ENCODE measurements at regions not wholly inside any gene's neighbourhood (a gene's known extent, or its start where the extent isn't known, plus 50 kb on each side); places are given as distances from the start of the nearest gene placed in this dataset.
"Not testable (repeated sequence)": the region's sequence is repeated elsewhere in the genome, so short reads cannot be mapped to it uniquely, and the experiment has no call there.

DNA sequence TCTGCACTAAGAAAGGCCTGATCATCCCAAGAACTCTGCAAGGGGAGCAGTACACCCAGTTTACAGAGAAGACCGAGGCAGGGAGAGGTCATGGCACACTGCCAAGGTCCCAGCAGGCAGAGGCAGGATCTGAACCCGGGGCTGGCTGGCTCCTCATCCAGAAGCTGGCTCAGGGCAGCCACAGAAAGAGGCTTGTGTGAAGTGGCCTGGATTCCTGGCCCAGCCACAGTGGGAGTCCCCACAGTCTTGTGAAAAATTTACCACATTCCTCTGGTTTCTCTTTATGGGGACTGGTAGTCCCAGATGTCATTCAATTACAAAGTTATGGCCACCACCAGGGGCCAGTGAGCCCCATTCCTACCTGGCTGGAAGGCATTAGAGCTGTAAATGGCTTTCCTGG is 440.5 kb downstream of the MIAT start:
- DNase-seq, result no peak
- Mint-ChIP-seq H3K4me3 (no peak overlapping the region), H3K27ac (no peak overlapping the region), H3K36me3 (no peaks in the 10 kb centered on the region), H3K27me3 (peaks cover 37 to 42% (median 38%) of the 10 kb centered on the region in 3 donors), H3K4me1 (no peaks in the 10 kb centered on the region), H3K9me3 (peaks cover 0 to 9% (median 3%) of the 10 kb centered on the region in 7 donors)
- no peak for ATAC-seq (ENCODE audit: low read depth in 2 of 2)

DNA sequence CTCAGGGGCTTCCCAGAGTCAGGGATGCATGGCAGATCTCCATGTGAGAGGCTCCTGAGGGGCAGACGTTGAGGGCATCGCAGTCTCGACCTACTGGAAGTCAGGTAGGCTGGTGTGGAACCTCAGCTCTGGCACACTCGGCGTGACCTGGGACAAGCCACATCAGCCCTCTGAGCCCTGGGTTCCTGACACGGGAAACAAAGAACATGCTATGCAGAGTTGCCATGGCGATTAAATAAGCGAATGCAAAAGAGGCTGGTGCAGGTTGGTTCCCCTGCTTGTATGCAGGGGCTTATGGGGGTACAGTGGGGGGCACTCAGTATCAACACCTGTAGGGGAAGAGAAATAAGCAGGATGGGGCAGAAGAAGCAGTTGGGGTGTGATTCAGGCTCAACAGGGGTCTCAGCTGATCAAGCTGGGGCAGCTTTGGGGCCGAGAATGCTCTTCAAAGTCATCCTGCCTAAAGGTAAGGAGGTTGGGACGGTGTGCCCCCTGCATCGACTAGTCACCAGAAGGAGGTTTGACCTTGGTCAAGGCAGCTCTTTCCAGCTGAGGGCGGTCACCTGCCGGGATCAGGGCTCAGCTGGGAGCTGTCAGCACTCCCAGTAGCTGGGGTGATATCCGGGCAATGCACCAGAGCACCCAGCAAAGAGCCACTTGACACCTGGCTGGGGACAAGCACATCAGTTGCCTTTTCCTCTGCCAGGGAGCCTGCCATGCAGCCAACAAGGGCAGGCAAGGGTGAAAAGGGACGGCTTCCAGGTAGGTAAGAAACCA is 442.7 kb downstream of the MIAT start:
- peaks cover 0 to 9% (median 3%) of the 10 kb centered on the region in 7 donors for H3K9me3 Mint-ChIP-seq
- peaks cover 50 to 52% (median 51%) of the 10 kb centered on the region in 3 donors for H3K27me3 Mint-ChIP-seq
- no peak overlapping the region for H3K4me3 Mint-ChIP-seq
- no peaks in the 10 kb centered on the region for H3K36me3 Mint-ChIP-seq
- no peaks in the 10 kb centered on the region for H3K4me1 Mint-ChIP-seq
- DNase-seq (no peak), ATAC-seq (ENCODE audit: low read depth in 2 of 2) (no peak)
- H3K27ac Mint-ChIP-seq, result no peak overlapping the region

DNA sequence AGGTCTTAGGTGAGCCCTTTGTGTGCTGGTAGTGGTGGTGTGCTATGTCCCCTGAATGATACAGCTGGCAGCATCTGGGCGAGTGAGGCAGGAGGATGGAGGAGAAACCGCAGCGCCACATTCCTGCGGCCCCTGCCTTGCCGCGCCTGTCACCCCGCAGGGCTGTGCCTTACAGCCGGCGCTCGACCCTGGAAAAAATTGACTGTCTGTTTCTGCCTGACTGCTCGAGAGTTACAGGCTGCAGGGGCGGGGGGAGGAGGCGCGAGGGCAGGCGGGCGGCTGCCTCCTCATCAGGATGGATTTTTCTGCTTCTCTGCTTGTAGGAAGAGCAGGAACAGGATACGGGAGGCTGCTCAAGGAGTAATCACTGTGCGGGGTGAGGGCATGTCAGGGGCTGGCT is 443.4 kb downstream of the MIAT start:
- Mint-ChIP-seq H3K4me3 (no peak overlapping the region), H3K4me1 (no peaks in the 10 kb centered on the region), H3K9me3 (peaks cover 0 to 6% (median 3%) of the 10 kb centered on the region in 7 donors), H3K27ac (peak overlapping the region in 1 of 6 donors; percentile 79), H3K36me3 (no peaks in the 10 kb centered on the region), H3K27me3 (peaks cover 48 to 56% (median 55%) of the 10 kb centered on the region in 3 donors)
- DNase-seq (no peak), ATAC-seq (ENCODE audit: low read depth in 2 of 2) (no peak)

DNA sequence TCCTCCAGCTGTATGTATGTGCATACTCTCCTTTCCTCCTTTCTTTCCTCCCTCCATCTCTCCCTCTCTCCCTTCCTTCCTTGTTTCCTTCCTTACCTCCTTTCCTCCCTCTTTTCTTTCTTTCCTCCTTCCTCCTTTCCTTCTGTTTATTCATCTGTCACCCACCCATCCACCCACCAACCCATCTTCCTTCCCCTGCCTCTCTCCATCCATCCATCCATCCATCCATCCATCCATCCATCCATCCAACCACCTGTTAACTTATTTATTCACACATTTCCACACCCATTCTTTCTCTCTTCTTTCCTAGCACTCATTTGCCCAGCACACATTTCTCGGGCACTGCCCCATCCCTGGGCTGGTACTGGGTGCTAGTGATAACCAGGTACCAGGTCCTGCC is 443.9 kb downstream of the MIAT start:
- DNase-seq (no peak), ATAC-seq (ENCODE audit: low read depth in 2 of 2) (no peak)
- no peaks in the 10 kb centered on the region for H3K36me3 Mint-ChIP-seq
- no peak overlapping the region for H3K27ac Mint-ChIP-seq
- H3K27me3 Mint-ChIP-seq, result peaks cover 48 to 56% (median 55%) of the 10 kb centered on the region in 3 donors
- no peaks in the 10 kb centered on the region for H3K4me1 Mint-ChIP-seq
- peak overlapping the region in 1 of 8 donors; percentile 23 for H3K4me3 Mint-ChIP-seq
- H3K9me3 Mint-ChIP-seq, result peaks cover 0 to 6% (median 0%) of the 10 kb centered on the region in 7 donors

DNA sequence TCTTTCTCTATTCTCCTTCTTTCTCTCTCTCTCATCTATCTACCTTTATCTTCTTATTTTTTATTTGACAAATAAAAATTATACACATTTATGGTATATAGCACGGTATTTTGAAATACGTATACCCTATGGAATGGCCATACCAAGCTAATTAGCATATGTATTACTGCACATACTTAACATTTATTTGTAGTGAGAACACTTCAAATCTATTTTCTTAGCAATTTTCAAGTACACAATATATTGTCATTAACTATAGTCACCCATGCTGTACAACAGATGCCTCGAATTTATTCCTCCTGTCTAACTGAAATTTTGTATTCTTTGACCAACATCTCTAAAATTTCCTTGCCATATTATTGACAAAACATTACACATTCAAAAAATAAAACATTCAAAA is 447.1 kb downstream of the MIAT start:
- peaks cover 0 to 11% (median 6%) of the 10 kb centered on the region in 7 donors for H3K9me3 Mint-ChIP-seq
- no peak overlapping the region for H3K27ac Mint-ChIP-seq
- no peaks in the 10 kb centered on the region for H3K4me1 Mint-ChIP-seq
- no peak overlapping the region for H3K4me3 Mint-ChIP-seq
- H3K27me3 Mint-ChIP-seq, result peaks cover 43 to 56% (median 48%) of the 10 kb centered on the region in 3 donors
- ATAC-seq (ENCODE audit: low read depth in 2 of 2) (no peak), DNase-seq (no peak)
- peaks cover 5 to 7% of the 10 kb centered on the region in 2 donors for H3K36me3 Mint-ChIP-seq

DNA sequence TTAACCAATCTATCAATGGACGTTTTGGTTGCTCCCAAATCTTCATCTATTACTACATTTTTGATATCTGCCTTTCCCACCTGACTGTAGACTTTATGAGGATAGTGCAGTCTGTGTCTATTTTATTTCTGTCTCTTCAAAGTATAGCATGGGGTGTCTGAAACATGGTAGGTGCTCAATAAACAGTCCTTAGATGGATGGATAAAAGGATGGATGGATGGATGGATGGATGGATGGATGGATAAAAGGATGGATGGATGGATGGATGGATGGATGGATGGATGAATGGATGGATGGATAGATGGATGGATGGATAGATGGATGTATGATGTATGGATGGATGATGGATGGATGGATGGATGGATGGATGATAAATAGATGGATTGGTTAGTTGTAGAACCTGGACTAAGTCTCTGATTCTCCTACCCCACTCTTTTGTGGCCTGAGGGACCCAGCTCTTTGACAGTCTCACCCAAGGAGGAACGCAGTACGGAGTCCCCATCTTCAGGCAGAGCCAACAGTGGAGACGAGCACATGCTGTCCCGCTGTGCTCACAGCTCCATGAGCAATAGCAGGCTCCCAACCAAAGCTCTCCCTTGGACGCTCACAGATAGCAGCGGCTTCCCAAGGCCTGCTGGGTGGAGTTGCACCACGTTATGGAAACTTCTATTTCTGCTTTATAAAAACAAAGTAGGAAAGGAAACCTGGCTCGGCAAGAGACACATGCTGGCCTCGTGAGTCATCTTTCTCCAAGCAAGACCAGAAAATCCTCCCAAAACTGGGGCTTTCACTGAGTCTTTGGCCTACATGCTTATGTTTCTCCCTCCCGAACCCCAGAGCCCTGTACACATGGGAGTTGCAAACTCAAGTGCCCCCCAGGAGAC is 448.0 kb downstream of the MIAT start:
- peaks cover 36 to 47% (median 39%) of the 10 kb centered on the region in 3 donors for H3K27me3 Mint-ChIP-seq
- peaks cover 2 to 15% (median 8%) of the 10 kb centered on the region in 7 donors for H3K9me3 Mint-ChIP-seq
- DNase-seq (no peak), ATAC-seq (ENCODE audit: low read depth in 2 of 2) (no peak)
- H3K4me3 Mint-ChIP-seq, result no peak overlapping the region
- no peaks in the 10 kb centered on the region for H3K4me1 Mint-ChIP-seq
- no peak overlapping the region for H3K27ac Mint-ChIP-seq
- peaks cover 5 to 8% of the 10 kb centered on the region in 2 donors for H3K36me3 Mint-ChIP-seq

DNA sequence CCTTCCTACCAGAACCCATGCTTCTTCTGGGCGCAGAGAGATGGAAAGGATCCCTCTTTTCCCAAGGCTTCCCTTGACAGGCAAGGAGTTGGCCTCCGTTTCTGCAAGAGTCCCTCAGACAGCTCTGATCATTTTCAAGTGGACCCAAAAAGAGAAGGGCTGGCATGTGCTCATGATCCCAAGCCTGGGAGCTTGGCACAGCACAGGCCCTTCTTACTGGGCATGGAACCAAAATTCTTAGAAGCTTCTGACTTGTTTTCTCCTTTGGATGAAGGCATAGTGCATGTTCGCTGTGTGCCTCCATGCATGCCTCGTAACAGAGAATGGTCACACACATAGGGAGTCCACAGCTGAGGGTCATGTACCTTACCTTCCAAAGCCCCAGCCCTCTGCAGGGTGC is 449.6 kb downstream of the MIAT start:
- Mint-ChIP-seq H3K27ac (no peak overlapping the region), H3K4me1 (no peaks in the 10 kb centered on the region), H3K4me3 (no peak overlapping the region), H3K27me3 (peaks cover 23 to 31% (median 29%) of the 10 kb centered on the region in 3 donors), H3K36me3 (peaks cover 5 to 8% of the 10 kb centered on the region in 2 donors), H3K9me3 (peaks cover 2 to 21% (median 7%) of the 10 kb centered on the region in 7 donors)
- no peak for ATAC-seq (ENCODE audit: low read depth in 2 of 2)
- DNase-seq, result no peak

DNA sequence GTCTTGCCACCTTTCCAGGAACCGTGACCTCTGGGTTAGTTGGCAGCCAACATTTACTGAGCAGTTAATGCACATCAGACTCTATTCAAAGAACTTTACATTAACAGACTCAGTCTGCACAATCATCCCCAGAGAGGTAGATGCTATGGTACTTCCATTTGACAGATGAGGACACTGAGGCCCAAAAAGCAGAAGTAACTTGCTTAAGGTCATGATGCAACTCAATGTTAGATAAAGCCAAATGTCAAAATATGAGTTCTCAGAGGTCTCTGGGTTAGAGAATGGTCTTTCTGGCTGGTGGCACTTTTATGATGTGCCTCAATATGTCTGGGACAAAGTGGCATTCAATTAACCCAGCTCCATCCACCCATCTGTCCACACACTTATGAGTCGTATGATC is 450.0 kb downstream of the MIAT start:
- ATAC-seq (ENCODE audit: low read depth in 2 of 2) (no peak), DNase-seq (no peak)
- Mint-ChIP-seq H3K27me3 (peaks cover 19 to 31% (median 28%) of the 10 kb centered on the region in 3 donors), H3K27ac (no peak overlapping the region), H3K36me3 (peaks cover 5 to 8% of the 10 kb centered on the region in 2 donors), H3K4me3 (no peak overlapping the region), H3K4me1 (no peaks in the 10 kb centered on the region), H3K9me3 (peaks cover 2 to 25% (median 7%) of the 10 kb centered on the region in 7 donors)

DNA sequence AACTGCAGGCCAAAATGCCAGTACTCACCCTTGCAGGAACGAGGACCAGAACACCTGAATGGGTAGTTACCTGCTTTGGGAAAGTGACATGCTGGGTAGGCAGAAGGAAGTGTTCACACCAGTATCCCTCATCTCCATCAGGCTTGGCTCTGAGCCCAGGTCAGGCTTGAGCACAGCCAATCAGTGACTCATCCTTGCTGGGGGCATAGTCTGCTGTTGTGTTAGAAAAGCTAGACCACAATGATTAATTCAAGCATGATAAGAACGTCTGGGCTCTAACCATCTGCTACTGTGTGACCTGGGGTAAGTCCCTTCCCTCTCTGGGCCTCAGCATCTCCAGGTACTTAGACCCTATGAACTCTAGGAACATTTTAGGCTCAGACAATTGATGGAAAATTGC is 450.4 kb downstream of the MIAT start:
- Mint-ChIP-seq H3K9me3 (peaks cover 2 to 26% (median 7%) of the 10 kb centered on the region in 7 donors), H3K27me3 (peaks cover 14 to 26% (median 24%) of the 10 kb centered on the region in 3 donors), H3K4me3 (no peak overlapping the region), H3K27ac (no peak overlapping the region), H3K36me3 (peaks cover 5 to 8% of the 10 kb centered on the region in 2 donors), H3K4me1 (no peaks in the 10 kb centered on the region)
- ATAC-seq (ENCODE audit: low read depth in 2 of 2) (no peak), DNase-seq (no peak)

DNA sequence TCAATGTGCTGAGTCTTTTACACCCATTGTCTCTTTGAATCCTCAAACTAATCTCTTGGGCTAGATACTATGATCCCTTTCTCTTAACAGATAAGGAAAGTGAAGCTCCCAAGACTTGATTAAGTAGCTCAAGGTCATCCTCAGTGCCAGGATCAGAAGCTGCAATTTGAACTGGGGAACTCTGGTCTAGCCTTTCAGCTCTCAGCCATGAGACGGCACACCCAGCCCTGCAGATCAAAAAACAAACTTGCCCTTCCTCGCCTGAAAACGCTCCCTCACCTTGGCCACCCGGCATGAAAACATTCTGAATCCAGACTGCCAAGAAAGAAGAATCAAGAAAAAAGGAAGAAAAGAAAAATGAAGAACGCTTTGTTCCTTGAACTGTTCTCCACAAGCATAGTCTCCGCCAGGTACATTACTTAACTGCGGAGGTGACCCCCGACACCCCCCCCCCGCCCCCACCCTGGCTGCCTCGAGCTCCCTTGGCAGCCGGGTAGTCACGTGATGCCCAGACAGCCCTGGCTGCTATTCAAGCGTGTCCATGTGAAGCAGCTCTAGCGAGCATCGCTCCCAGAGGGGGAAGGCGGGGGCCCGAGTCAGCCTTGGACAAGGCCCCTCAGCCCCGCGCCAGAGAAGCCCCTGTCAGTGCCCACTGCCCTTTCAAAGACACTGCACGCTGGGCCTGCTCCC is 451.2 kb downstream of the MIAT start:
- no peak for ATAC-seq (ENCODE audit: low read depth in 2 of 2)

DNA sequence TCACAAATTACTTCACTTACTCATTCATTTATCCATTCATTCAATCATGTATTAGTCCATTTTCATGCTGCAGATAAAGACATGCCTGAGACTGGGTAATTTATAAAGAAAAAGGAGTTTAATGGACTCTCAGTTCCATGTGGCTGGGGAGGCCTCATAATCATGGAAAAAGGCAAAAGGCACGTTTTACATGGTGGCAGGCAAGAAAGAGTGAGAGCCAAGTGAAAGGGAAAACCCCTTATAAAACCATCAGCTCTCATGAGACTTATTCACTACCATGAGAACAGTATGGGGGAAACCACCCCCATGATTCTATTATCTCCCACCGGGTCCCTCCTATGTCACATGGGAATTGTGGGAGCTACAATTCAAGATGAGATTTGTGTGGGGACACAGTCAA is 452.0 kb downstream of the MIAT start:
- Mint-ChIP-seq H3K9me3 (peaks cover 2 to 26% (median 7%) of the 10 kb centered on the region in 7 donors), H3K27me3 (peaks cover 15 to 28% (median 20%) of the 10 kb centered on the region in 3 donors), H3K27ac (peak overlapping the region in 1 of 6 donors; percentile 61)
- H3K4me1 Mint-ChIP-seq; H3K36me3 Mint-ChIP-seq; ATAC-seq (ENCODE audit: low read depth in 2 of 2); H3K4me3 Mint-ChIP-seq; DNase-seq: not testable (repeated sequence)

More for the DNA sequence above, 451.2 kb downstream of the MIAT start:
- Mint-ChIP-seq H3K27ac (no peak overlapping the region), H3K27me3 (peaks cover 18 to 26% (median 20%) of the 10 kb centered on the region in 3 donors), H3K9me3 (peaks cover 2 to 26% (median 7%) of the 10 kb centered on the region in 7 donors), H3K4me1 (no peaks in the 10 kb centered on the region), H3K36me3 (peaks cover 5 to 8% of the 10 kb centered on the region in 2 donors), H3K4me3 (no peak overlapping the region)
- no peak for DNase-seq

DNA sequence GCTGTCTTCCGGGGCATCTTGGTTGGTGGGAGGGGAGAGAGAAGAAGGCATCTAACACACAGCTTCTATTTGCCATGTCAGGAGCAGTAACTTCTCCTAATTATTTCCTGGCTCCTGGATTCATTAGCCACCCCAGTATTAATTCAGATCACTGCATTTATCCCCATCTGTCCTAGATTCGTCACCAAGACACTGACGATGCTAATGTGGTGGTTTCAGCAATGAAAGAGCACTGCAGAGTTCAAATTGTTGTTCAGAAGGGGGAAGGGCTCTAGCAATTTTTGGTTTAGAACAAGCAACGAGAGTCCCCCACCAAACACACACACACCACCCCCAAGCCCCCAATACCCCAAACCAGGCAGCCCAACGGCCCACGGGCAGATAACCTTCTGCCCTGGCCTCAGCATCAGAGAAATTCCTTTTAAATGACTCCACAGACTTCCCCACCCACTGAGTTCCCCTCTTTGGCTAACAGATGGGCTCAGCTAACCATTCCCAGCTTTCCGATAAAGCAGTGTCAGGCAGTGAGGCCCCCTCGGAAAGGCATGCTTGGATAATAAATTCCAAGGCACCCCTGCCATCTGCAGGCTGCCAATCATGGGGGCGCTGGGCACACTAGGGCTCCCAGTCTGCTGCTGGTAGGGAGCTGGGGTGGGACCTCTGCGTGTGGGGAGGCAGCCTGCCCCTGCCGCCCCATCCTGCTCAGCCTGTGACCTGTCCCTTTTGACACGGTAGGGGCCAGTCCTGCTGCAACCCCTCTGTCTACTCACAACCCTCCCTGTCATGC is 453.5 kb downstream of the MIAT start:
- ATAC-seq (ENCODE audit: low read depth in 2 of 2), result no peak
- H3K27me3 Mint-ChIP-seq, result peaks cover 9 to 19% (median 15%) of the 10 kb centered on the region in 3 donors

More for the DNA sequence above, 453.5 kb downstream of the MIAT start:
- H3K27ac Mint-ChIP-seq, result no peak overlapping the region
- H3K4me3 Mint-ChIP-seq, result no peak overlapping the region
- peaks cover 5 to 8% of the 10 kb centered on the region in 2 donors for H3K36me3 Mint-ChIP-seq
- no peak for DNase-seq
- H3K4me1 Mint-ChIP-seq, result no peaks in the 10 kb centered on the region
- peaks cover 2 to 26% (median 7%) of the 10 kb centered on the region in 7 donors for H3K9me3 Mint-ChIP-seq
